H1 (cell line): ENCODE measurements at regions not wholly inside any gene's neighbourhood (a gene's known extent, or its start where the extent isn't known, plus 50 kb on each side); places are given as distances from the start of the nearest gene placed in this dataset.

Source experiments
- CTCF ChIA-PET: fragments of 300-600 bp; sonication (Branson Sonifier 250); formaldehyde crosslinking; loops from one replicate; lab custom pipeline; 2021; ENCODE audit not compliant: partially characterized antibody; lab: Charles Lee
- POLR2A ChIA-PET: fragments of 300-600 bp; sonication (Branson Sonifier 250); formaldehyde crosslinking; loops from one replicate; lab custom pipeline; 2021; ENCODE audit warnings: inconsistent platforms; ENCODE audit not compliant: partially characterized antibody; lab: Charles Lee
- DNase-seq, 2 experiments: peaks; one replicate each; pipeline versions ENCODE4 v3.0.0 to v3.0.0-alpha.2; 2010 to 2022; ENCODE audit warnings: low spot score in 2 of 2, low read depth in 1 of 2, mixed read lengths in 1 of 2
- FAIRE-seq: peaks from 2 replicates; lab custom pipeline; 2011; peaks lifted over from hg19 to GRCh38; lab: Jason Lieb, UNC
- H2AFZ ChIP-seq: 2 replicates; pipeline ENCODE4 v1.8.1; 2012; ENCODE audit warnings: low read length, inconsistent platforms
- H2AK5ac ChIP-seq: 2 replicates; pipeline ENCODE4 v1.6.1; 2013; ENCODE audit warnings: low read depth, low read length
- H2BK120ac ChIP-seq: replicated peaks from 2 replicates; pipeline ENCODE3; 2013; ENCODE audit warnings: low read depth, low read length, inconsistent platforms
- H2BK12ac ChIP-seq: 2 replicates; pipeline ENCODE4 v1.6.1; 2013; ENCODE audit warnings: low read depth, low read length
- H2BK15ac ChIP-seq: 2 replicates; pipeline ENCODE4 v1.6.1; 2013; ENCODE audit warnings: low read length
- H2BK20ac ChIP-seq: 2 replicates; pipeline ENCODE4 v1.6.1; 2013; ENCODE audit warnings: low read length
- H2BK5ac ChIP-seq: 2 replicates; pipeline ENCODE4 v1.6.1; 2013; ENCODE audit warnings: low read depth, low read length
- H3K14ac ChIP-seq: 2 replicates; pipeline ENCODE4 v1.6.1; 2013; ENCODE audit warnings: inconsistent platforms; ENCODE audit not compliant: insufficient read length
- H3K18ac ChIP-seq: 2 replicates; pipeline ENCODE4 v1.6.1; 2013; ENCODE audit warnings: low read length; ENCODE audit errors: extremely low read depth
- H3K23ac ChIP-seq: 2 replicates; pipeline ENCODE4 v1.6.1; 2013; ENCODE audit warnings: inconsistent platforms; ENCODE audit not compliant: insufficient read length
- H3K23me2 ChIP-seq: 2 replicates; pipeline ENCODE4 v1.6.1; 2013; ENCODE audit warnings: low read depth, low read length
- H3K27ac ChIP-seq: 2 replicates; pipeline ENCODE4 v1.6.1; 2011; ENCODE audit warnings: low read depth, low read length, inconsistent platforms
- H3K27me3 ChIP-seq, 4 experiments: replicated peaks in 1 of 4; 1 replicate in 1 of 4; 2 replicates in 3 of 4; pipeline versions ENCODE4 v1.6.1 to v1.8.1; 2011 to 2013; ENCODE audit warnings: low read length in 3 of 4, mild to moderate bottlenecking in 3 of 4, inconsistent platforms in 2 of 4, mixed read lengths in 2 of 4, moderate library complexity in 1 of 4; ENCODE audit not compliant: control insufficient read depth in 3 of 4, insufficient read depth in 3 of 4; ENCODE audit errors: extremely low read depth in 1 of 4
- H3K36me3 ChIP-seq, 4 experiments: 2 replicates each; pipeline versions ENCODE4 v1.6.1 to v1.8.1; 2011 to 2013; ENCODE audit warnings: mild to moderate bottlenecking in 4 of 4, low read length in 3 of 4, moderate library complexity in 2 of 4, control low read depth in 1 of 4, inconsistent platforms in 1 of 4; ENCODE audit not compliant: insufficient read depth in 4 of 4, control insufficient read depth in 2 of 4
- H3K4ac ChIP-seq: replicated peaks from 2 replicates; pipeline ENCODE3; 2013; ENCODE audit warnings: low read length, low read depth, mixed read lengths, inconsistent platforms; ENCODE audit not compliant: insufficient read length
- H3K4me1 ChIP-seq, 4 experiments: replicated peaks in 1 of 4; 1 replicate in 1 of 4; 2 replicates in 3 of 4; pipeline versions ENCODE4 v1.6.1 to v1.8.1; 2011 to 2013; ENCODE audit warnings: low read length in 3 of 4, inconsistent platforms in 2 of 4, mixed read lengths in 1 of 4; ENCODE audit not compliant: insufficient read depth in 4 of 4, control insufficient read depth in 3 of 4
- H3K4me2 ChIP-seq, 2 experiments: 2 replicates each; pipeline versions ENCODE4 v1.6.1 to v1.8.1; 2011 to 2013; ENCODE audit warnings: low read depth in 2 of 2, low read length in 2 of 2, control low read depth in 1 of 2, inconsistent platforms in 1 of 2, mild to moderate bottlenecking in 1 of 2; ENCODE audit not compliant: insufficient read depth in 1 of 2
- H3K4me3 ChIP-seq, 4 experiments: fragments of 200-600, 300-600 bp in 1 of 4; sonication (generic), shearing (Covaris generic), sonication (Bioruptor Twin) in 1 of 4; 2 replicates each; pipeline versions ENCODE4 v1.5.1 to v1.8.1; 2011 to 2016; ENCODE audit warnings: low read length in 4 of 4, low read depth in 3 of 4, control low read depth in 2 of 4, inconsistent platforms in 2 of 4, mild to moderate bottlenecking in 2 of 4, mixed read lengths in 1 of 4, moderate library complexity in 1 of 4; ENCODE audit not compliant: insufficient read depth in 2 of 4; ENCODE audit errors: extremely low read depth in 1 of 4
- H3K56ac ChIP-seq: replicated peaks from 2 replicates; pipeline ENCODE3; 2013; ENCODE audit warnings: low read depth, mild to moderate bottlenecking, mixed read lengths, low read length, inconsistent platforms; ENCODE audit not compliant: insufficient read length
- H3K79me1 ChIP-seq: 2 replicates; pipeline ENCODE4 v1.6.1; 2013; ENCODE audit warnings: low read depth, low read length, control low read depth
- H3K79me2 ChIP-seq, 2 experiments: 2 replicates each; pipeline versions ENCODE4 v1.6.1 to v1.8.1; 2012 to 2013; ENCODE audit warnings: low read length in 2 of 2, mild to moderate bottlenecking in 2 of 2, inconsistent platforms in 1 of 2; ENCODE audit not compliant: insufficient read depth in 2 of 2, control insufficient read depth in 1 of 2
- H3K9ac ChIP-seq, 4 experiments: replicated peaks in 1 of 4; 1 replicate in 1 of 4; 2 replicates in 3 of 4; pipeline versions ENCODE4 v1.6.1 to v1.8.1; 2011 to 2013; ENCODE audit warnings: low read depth in 3 of 4, low read length in 3 of 4, control low read depth in 2 of 4, mild to moderate bottlenecking in 2 of 4, moderate library complexity in 2 of 4, inconsistent platforms in 1 of 4; ENCODE audit errors: extremely low read depth in 1 of 4
- H3K9me3 ChIP-seq, 2 experiments: 2 replicates each; pipeline versions ENCODE4 v1.6.1 to v1.8.1; 2012 to 2013; ENCODE audit warnings: mild to moderate bottlenecking in 2 of 2, moderate library complexity in 2 of 2, control low read depth in 1 of 2, inconsistent platforms in 1 of 2, low read depth in 1 of 2, low read length in 1 of 2, mixed read lengths in 1 of 2; ENCODE audit not compliant: insufficient read depth in 2 of 2
- H4K20me1 ChIP-seq, 2 experiments: replicated peaks in 1 of 2; 2 replicates each; pipeline versions ENCODE3 to v1.8.1; 2011 to 2013; ENCODE audit warnings: inconsistent platforms in 2 of 2, low read length in 2 of 2, mild to moderate bottlenecking in 1 of 2; ENCODE audit not compliant: insufficient read depth in 2 of 2, control insufficient read depth in 1 of 2
- H4K5ac ChIP-seq: 2 replicates; pipeline ENCODE4 v1.6.1; 2013; ENCODE audit warnings: low read length, low read depth, mixed read lengths, inconsistent platforms; ENCODE audit not compliant: insufficient read length
- H4K8ac ChIP-seq: 2 replicates; pipeline ENCODE4 v1.8.0; 2013; ENCODE audit warnings: mild to moderate bottlenecking, moderate library complexity, low read length, inconsistent platforms; ENCODE audit not compliant: insufficient read depth; ENCODE audit errors: extremely low read depth
- H4K91ac ChIP-seq: replicated peaks from 2 replicates; pipeline ENCODE3; 2013; ENCODE audit warnings: low read length, mixed read lengths, inconsistent platforms; ENCODE audit not compliant: insufficient read length
- ASH2L ChIP-seq: fragments of 200-600, 300-600 bp; sonication (generic); IDR thresholded peaks from one replicate; pipeline ENCODE4 v1.7.1; 2017; ENCODE audit warnings: low read length
- BCL11A ChIP-seq, 2 experiments: IDR thresholded peaks; one replicate each; pipeline ENCODE4 v1.6.1; 2011; ENCODE audit warnings: low read depth in 2 of 2, low read length in 2 of 2, mild to moderate bottlenecking in 2 of 2
- EZH2 ChIP-seq: fragments of 200-600 bp; sonication (generic); IDR thresholded peaks from 2 replicates; pipeline ENCODE4 v1.7.1; 2012; ENCODE audit warnings: low read depth, mild to moderate bottlenecking, moderate library complexity, low read length, inconsistent platforms; ENCODE audit not compliant: severe bottlenecking
- JUND ChIP-seq: IDR thresholded peaks from 2 replicates; pipeline ENCODE4 v1.6.1; 2011; ENCODE audit warnings: mild to moderate bottlenecking, improper control_type of control experiment, low read length
- KDM1A ChIP-seq: fragments of 200-600, 300-600 bp; sonication (generic); IDR thresholded peaks from 2 replicates; pipeline ENCODE4 v1.7.1; 2016; ENCODE audit warnings: mild to moderate bottlenecking, low read length, borderline replicate concordance
- POLR2A ChIP-seq, 2 experiments: IDR thresholded peaks; 1 replicate in 1 of 2; 2 replicates in 1 of 2; pipeline ENCODE4 v1.6.1; 2011; ENCODE audit warnings: low read depth in 2 of 2, low read length in 2 of 2, mild to moderate bottlenecking in 2 of 2; ENCODE audit errors: control extremely low read depth in 1 of 2
- POLR2AphosphoS5 ChIP-seq: IDR thresholded peaks from 2 replicates; pipeline ENCODE4 v1.6.1; 2011; ENCODE audit warnings: low read depth, low read length
- RFX5 ChIP-seq: IDR thresholded peaks from 2 replicates; pipeline ENCODE4 v1.6.1; 2011; ENCODE audit warnings: low read depth, low read length, improper control_type of control experiment, borderline replicate concordance
- SIX5 ChIP-seq: IDR thresholded peaks from 2 replicates; pipeline ENCODE4 v1.6.1; 2011; ENCODE audit warnings: mild to moderate bottlenecking, low read depth, low read length
- SP1 ChIP-seq: IDR thresholded peaks from 2 replicates; pipeline ENCODE4 v1.6.1; 2011; ENCODE audit warnings: low read depth, low read length
- SRF ChIP-seq: IDR thresholded peaks from 2 replicates; pipeline ENCODE4 v1.6.1; 2011; ENCODE audit warnings: mild to moderate bottlenecking, low read depth, low read length, moderate library complexity
- WGBS, 2 experiments: shearing (Covaris generic) in 1 of 2; methylation state at CpG; one replicate each; pipeline versions ENCODE4 v1.1.6 to v1.1.7; 2013 to 2015; ENCODE audit warnings: low lambda C conversion rate in 2 of 2, mixed read lengths in 2 of 2, inconsistent platforms in 1 of 2, low coverage in 1 of 2, missing lambda C conversion rate in 1 of 2; ENCODE audit not compliant: insufficient replicate concordance in 2 of 2, insufficient coverage in 1 of 2, insufficient read length in 1 of 2; ENCODE audit errors: extremely low coverage in 1 of 2, missing lambda C conversion rate in 1 of 2; 5-methylcytosine and 5-hydroxymethylcytosine counted together
- TF ChIP-seq, protein P1 (sequence below): IDR thresholded peaks from 2 replicates; pipeline ENCODE4 v1.6.1; 2011; ENCODE audit warnings: low read length, improper control_type of control experiment

- Histone ChIP-seq H3K56ac (no peak overlapping the region), H4K8ac (no peak overlapping the region), H2BK20ac (no peak overlapping the region), H2BK15ac (no peak overlapping the region), H3K36me3 (no peaks in the 10 kb centered on the region), H3K18ac (no peak overlapping the region), H3K9ac (no peak overlapping the region), H3K4ac (no peak overlapping the region), H3K27ac (no peak overlapping the region), H3K4me3 (no peak overlapping the region), H3K14ac (no peak overlapping the region), H4K5ac (no peak overlapping the region), H2BK5ac (no peak overlapping the region), H4K91ac (no peak overlapping the region), H3K79me1 (no peaks in the 10 kb centered on the region), H2BK120ac (no peak overlapping the region), H2AFZ (no peak overlapping the region), H3K4me2 (no peak overlapping the region), H3K79me2 (no peaks in the 10 kb centered on the region), H2AK5ac (no peak overlapping the region)
- WGBS, 2 experiments, result 95% methylated on average over 3 of the region's 3 CpGs; no CpG with 5 or more reads in 1 of the 2 experiments
- no peak for DNase-seq
- FAIRE-seq, result no peak
- CTCF ChIA-PET, result interaction anchor here (1.1 to 1.7 kb wide), 2 partner anchors 8 to 11 kb away, joined by 4 read pairs; no protein-coding TSS in a partner anchor
- POLR2A ChIA-PET, result no interaction called here
- TF ChIP-seq ASH2L (no peak), JUND (no peak), KDM1A (no peak), SIX5 (no peak), BCL11A (IDR thresholded peaks at IDR 0.05; ENCODE audit: low read depth in 2 of 2, low read length in 2 of 2) (no peak), RFX5 (no peak), SP1 (no peak), POLR2AphosphoS5 (no peak), POLR2A (IDR thresholded peaks at IDR 0.05; ENCODE audit: control extremely low read depth in 1 of 2, low read depth in 2 of 2, low read length in 2 of 2) (no peak), EZH2 (no peak), SRF (no peak)
- TF ChIP-seq, protein P1, sequence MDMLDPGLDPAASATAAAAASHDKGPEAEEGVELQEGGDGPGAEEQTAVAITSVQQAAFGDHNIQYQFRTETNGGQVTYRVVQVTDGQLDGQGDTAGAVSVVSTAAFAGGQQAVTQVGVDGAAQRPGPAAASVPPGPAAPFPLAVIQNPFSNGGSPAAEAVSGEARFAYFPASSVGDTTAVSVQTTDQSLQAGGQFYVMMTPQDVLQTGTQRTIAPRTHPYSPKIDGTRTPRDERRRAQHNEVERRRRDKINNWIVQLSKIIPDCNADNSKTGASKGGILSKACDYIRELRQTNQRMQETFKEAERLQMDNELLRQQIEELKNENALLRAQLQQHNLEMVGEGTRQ, result no peak
- TF ChIP-seq, all 59 proteins: peak for 0
- Histone ChIP-seq H4K20me1 (no peaks in the 10 kb centered on the region), H3K27me3 (no peaks in the 10 kb centered on the region), H3K9me3 (no peaks in the 10 kb centered on the region), H3K23me2 (no peaks in the 10 kb centered on the region), H3K4me1 (no peaks in the 10 kb centered on the region), H3K23ac (no peak overlapping the region), H2BK12ac (no peak overlapping the region)
These were observed 384.1 kb upstream of the CCL2 start for GRCh38 chr17:33870936-33871335.
